ENCODE measurements at regions not wholly inside any gene's neighbourhood (a gene's known extent, or its start where the extent isn't known, plus 50 kb on each side); places are given as distances from the start of the nearest gene placed in this dataset.

DNA sequence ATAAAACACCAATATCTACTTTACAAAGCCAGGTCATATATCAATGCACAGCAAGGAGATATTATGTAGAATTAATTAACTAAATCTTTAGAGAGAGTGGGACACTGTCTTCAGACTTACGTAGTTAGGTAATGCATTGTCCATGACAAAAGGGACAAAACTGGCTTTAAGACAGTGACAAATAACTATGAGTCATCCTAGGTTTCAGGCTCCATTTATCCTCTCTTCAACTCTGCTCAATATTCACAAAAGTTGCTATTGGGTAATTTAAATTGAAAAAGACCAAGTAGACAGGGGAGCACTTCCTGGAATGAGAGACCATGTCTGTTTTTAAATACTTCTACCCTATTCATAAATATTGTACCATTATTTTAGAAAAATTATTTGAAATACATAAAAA, 464.5 kb downstream of the ARL4A start:
- TF ChIP-seq CTCF (IDR thresholded peaks at IDR 0.05; ENCODE audit: insufficient read depth, low read length, poor library complexity, severe bottlenecking) (no peak), EZH2phosphoT487 (conservative IDR thresholded peaks at IDR 0.05; ENCODE audit: low read length) (no peak)

Measured in SU-DHL-6 (cell line).